ENCODE measurements at regions not wholly inside any gene's neighbourhood (a gene's known extent, or its start where the extent isn't known, plus 50 kb on each side); places are given as distances from the start of the nearest gene placed in this dataset.

GRCh38 chr20:4509825-4510522 is 176.3 kb upstream of the PRNP start:
- DNase-seq, result no peak

GRCh38 chr20:4508773-4509172 is 177.5 kb upstream of the PRNP start:
- DNase-seq, result no peak

GRCh38 chr20:4507288-4507719 is 179.0 kb upstream of the PRNP start:
- DNase-seq, result no peak

- DNase-seq, result no peak
These were observed 181.4 kb upstream of the PRNP start for GRCh38 chr20:4504814-4505213.

GRCh38 chr20:4502756-4503155 is 183.5 kb upstream of the PRNP start:
- DNase-seq, result no peak

- no peak for DNase-seq
These were observed 192.9 kb upstream of the PRNP start for GRCh38 chr20:4493386-4493785.

- DNase-seq, result no peak
These were observed 194.6 kb upstream of the PRNP start for GRCh38 chr20:4491643-4492042.

GRCh38 chr20:4490606-4491280 is 195.5 kb upstream of the PRNP start:
- DNase-seq, result no peak

- DNase-seq, result no peak
These were observed 196.2 kb upstream of the PRNP start for GRCh38 chr20:4490045-4490444.

- no peak for DNase-seq
These were observed 197.6 kb upstream of the PRNP start for GRCh38 chr20:4488407-4489339.

GRCh38 chr20:4484379-4484997 is 201.8 kb upstream of the PRNP start:
- DNase-seq, result peak; percentile 28

- no peak for DNase-seq
These were observed 202.3 kb upstream of the PRNP start for GRCh38 chr20:4483961-4484360.

GRCh38 chr20:4483486-4483885 is 202.8 kb upstream of the PRNP start:
- DNase-seq, result no peak

GRCh38 chr20:4480104-4480503 is 206.2 kb upstream of the PRNP start:
- no peak for DNase-seq

- no peak for DNase-seq
These were observed 209.3 kb upstream of the PRNP start for GRCh38 chr20:4476903-4477500.

- DNase-seq, result no peak
These were observed 213.3 kb upstream of the PRNP start for GRCh38 chr20:4472906-4473305.

GRCh38 chr20:4471221-4471620 is 215.0 kb upstream of the PRNP start:
- DNase-seq, result no peak

- DNase-seq, result no peak
These were observed 215.9 kb upstream of the PRNP start for GRCh38 chr20:4470375-4470774.

GRCh38 chr20:4469910-4470309 is 216.3 kb upstream of the PRNP start:
- DNase-seq, result no peak

GRCh38 chr20:4468114-4468513 is 218.1 kb upstream of the PRNP start:
- no peak for DNase-seq

GRCh38 chr20:4465855-4466545 is 216.9 kb upstream of the ADRA1D start:
- peak; percentile 3 for DNase-seq

- DNase-seq, result no peak
These were observed 216.1 kb upstream of the ADRA1D start for GRCh38 chr20:4465212-4465611.

Data from NCI-H345 (cell line).